Adrenal gland (tissue), 9 donors: ENCODE measurements at regions not wholly inside any gene's neighbourhood (a gene's known extent, or its start where the extent isn't known, plus 50 kb on each side); places are given as distances from the start of the nearest gene placed in this dataset.
"Not testable (repeated sequence)": the region's sequence is repeated elsewhere in the genome, so short reads cannot be mapped to it uniquely, and the experiment has no call there.

Experiments used
- DNase-seq, 7 donors: peaks; one replicate each; pipeline ENCODE4 v3.0.0-alpha.2; 2019 to 2020
- H3K27ac ChIP-seq, 5 donors: fragments of 200-600 bp; sonication (generic) in 4 of 5; 1 replicate in 3 of 5; 2 replicates in 2 of 5; pipeline versions ENCODE4 v1.5.1 to v1.8.0; 2016 to 2020; ENCODE audit warnings: mild to moderate bottlenecking in 1 of 5
- H3K27me3 ChIP-seq: fragments of 200-600 bp; 2 replicates; pipeline ENCODE4 v1.8.0; 2021
- H3K36me3 ChIP-seq, 2 donors: fragments of 200-600 bp; replicated peaks in 1 of 2; 1 replicate in 1 of 2; 2 replicates in 1 of 2; pipeline versions ENCODE4 v1.5.1 to v1.8.0; 2018 to 2022
- H3K4me1 ChIP-seq, 2 donors: fragments of 200-600 bp; replicated peaks in 1 of 2; 1 replicate in 1 of 2; 2 replicates in 1 of 2; pipeline versions ENCODE4 v1.5.1 to v1.8.0; 2018 to 2021
- H3K4me3 ChIP-seq, 4 donors: fragments of 200-600 bp; sonication (generic) in 3 of 4; one replicate each; pipeline ENCODE4 v1.5.1; 2016 to 2018
- H3K9me3 ChIP-seq, 3 donors: fragments of 200-600 bp; sonication (generic) in 1 of 3; replicated peaks in 1 of 3; 1 replicate in 2 of 3; 2 replicates in 1 of 3; pipeline versions ENCODE4 v1.5.1 to v1.8.0; 2016 to 2021
- POLR2A ChIP-seq, 2 donors: fragments of 450-650 bp; IDR thresholded peaks; one replicate each; pipeline ENCODE4 v1.6.1; 2017; ENCODE audit warnings: antibody characterized with exemption in 2 of 2, mild to moderate bottlenecking in 2 of 2, moderate library complexity in 1 of 2
- WGBS, 4 donors: extraction: QIAGEN DNeasy Blood & Tissue Kit in 2 of 4; methylation state at CpG; one replicate each; pipeline versions ENCODE4 v1.1.5 to v1.1.7; 2013 to 2017; 5-methylcytosine and 5-hydroxymethylcytosine counted together
- intact Hi-C, 2 donors: fragments of 100-400 bp; cut with DNase I; formaldehyde crosslinking; loops; one replicate each; pipeline versions ENCODE4 v1.14.1 to v1.15.0; 2022 to 2023
- TF ChIP-seq, protein P1 (sequence below), 6 experiments: fragments of 450-650 bp in 4 of 6; fragments of 200-600 bp in 2 of 6; sonication (generic) in 1 of 6; IDR thresholded peaks; 1 replicate in 5 of 6; 2 replicates in 1 of 6; pipeline versions ENCODE4 v1.5.1 to v1.8.0; 2016 to 2021; ENCODE audit warnings: antibody characterized with exemption in 6 of 6, mild to moderate bottlenecking in 2 of 6, moderate library complexity in 1 of 6
- donor health status: healthy with polysubstance abuse.
- donor health status: Bipolar disorder and iron deficiency.
- donor health status: DM: yes; HTN: yes; CAD: no.
- donor health status: DM: no; HTN: no; CAD: no.
- donor health status: DM: no; HTN: no; CAD: no.

DNA sequence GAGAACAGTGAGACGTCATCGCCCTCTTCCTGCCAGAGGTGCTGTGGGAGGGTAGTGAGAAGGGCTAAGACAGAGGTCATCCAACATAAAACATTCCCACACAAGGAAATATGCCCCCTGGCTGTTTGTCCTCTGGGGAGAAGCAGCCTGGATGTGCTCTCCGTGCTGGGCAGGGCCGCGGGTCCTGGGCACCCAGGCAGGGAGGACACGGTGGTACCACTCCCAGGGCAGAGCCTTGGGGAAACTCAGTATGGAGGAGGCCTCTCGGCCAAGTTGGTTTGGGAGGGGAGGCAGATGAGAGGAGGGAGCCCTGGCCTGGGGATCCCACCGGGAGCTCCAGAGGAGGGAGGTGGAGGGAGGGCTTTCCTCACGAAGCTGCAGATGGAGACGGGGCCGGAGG, 129.4 kb downstream of the GLRX3 start:
- H3K9me3 ChIP-seq: no peaks in the 10 kb centered on the region
- no peaks in the 10 kb centered on the region for H3K4me1 ChIP-seq
- H3K27ac ChIP-seq: no peak overlapping the region
- no peak for TF ChIP-seq POLR2A (IDR thresholded peaks at IDR 0.05)
- TF ChIP-seq, protein P1, sequence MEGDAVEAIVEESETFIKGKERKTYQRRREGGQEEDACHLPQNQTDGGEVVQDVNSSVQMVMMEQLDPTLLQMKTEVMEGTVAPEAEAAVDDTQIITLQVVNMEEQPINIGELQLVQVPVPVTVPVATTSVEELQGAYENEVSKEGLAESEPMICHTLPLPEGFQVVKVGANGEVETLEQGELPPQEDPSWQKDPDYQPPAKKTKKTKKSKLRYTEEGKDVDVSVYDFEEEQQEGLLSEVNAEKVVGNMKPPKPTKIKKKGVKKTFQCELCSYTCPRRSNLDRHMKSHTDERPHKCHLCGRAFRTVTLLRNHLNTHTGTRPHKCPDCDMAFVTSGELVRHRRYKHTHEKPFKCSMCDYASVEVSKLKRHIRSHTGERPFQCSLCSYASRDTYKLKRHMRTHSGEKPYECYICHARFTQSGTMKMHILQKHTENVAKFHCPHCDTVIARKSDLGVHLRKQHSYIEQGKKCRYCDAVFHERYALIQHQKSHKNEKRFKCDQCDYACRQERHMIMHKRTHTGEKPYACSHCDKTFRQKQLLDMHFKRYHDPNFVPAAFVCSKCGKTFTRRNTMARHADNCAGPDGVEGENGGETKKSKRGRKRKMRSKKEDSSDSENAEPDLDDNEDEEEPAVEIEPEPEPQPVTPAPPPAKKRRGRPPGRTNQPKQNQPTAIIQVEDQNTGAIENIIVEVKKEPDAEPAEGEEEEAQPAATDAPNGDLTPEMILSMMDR (IDR thresholded peaks at IDR 0.05): no peak
- H3K27me3 ChIP-seq: no peaks in the 10 kb centered on the region
- H3K36me3 ChIP-seq: no peaks in the 10 kb centered on the region
- no peak for DNase-seq
- WGBS, 4 donors: 75 to 78% (median 77%) methylated on average over 5 to 11 of the region's 11 CpGs
- H3K4me3 ChIP-seq: no peak overlapping the region
- intact Hi-C loops: no loop called here

DNA sequence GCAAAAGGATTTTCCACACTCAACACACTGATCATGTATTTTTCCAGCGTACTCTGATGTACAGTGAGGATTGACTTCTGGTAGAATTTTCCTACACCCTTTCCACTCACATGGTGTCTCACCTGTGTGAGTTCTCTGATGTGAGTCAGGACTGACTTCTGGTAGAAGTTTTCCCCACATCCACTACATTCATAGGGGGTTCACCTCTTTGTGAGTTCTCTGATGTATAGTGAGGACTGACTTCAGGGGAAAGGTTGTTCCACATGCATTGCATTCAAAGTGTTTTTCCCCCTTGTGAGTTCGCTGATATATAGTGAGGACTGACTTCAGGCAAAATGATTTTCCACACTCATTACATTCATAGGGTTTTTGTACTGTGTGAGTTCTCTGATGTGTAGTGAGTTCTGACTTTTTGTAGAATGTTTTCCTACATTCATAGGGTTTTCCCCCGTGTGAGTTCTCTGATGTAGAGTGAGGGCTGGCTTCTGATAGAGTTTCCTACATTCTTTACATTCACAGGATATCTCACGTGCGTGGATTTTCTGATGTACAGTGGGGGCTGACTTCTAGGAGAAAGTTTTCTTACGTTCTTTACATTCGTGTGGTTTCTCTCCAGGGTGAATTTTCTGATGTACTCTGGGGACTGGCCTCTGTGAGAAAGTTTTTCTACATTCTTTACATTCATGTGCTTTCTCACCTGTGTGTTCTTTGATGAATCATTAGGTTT, 146.5 kb downstream of the GLRX3 start:
- H3K27ac ChIP-seq: no peak overlapping the region
- intact Hi-C loops: no loop called here
- no peak for DNase-seq
- no peak overlapping the region for H3K4me3 ChIP-seq
- no peaks in the 10 kb centered on the region for H3K36me3 ChIP-seq
- H3K4me1 ChIP-seq: no peaks in the 10 kb centered on the region
- H3K27me3 ChIP-seq: no peaks in the 10 kb centered on the region
- H3K9me3 ChIP-seq: peaks cover 0 to 66% (median 5%) of the 10 kb centered on the region in 3 donors
- TF ChIP-seq, protein P1 (IDR thresholded peaks at IDR 0.05): no peak
- no peak for TF ChIP-seq POLR2A (IDR thresholded peaks at IDR 0.05)
- 80 to 86% (median 81%) methylated on average over 7 of the region's 7 CpGs for WGBS, 4 donors

DNA sequence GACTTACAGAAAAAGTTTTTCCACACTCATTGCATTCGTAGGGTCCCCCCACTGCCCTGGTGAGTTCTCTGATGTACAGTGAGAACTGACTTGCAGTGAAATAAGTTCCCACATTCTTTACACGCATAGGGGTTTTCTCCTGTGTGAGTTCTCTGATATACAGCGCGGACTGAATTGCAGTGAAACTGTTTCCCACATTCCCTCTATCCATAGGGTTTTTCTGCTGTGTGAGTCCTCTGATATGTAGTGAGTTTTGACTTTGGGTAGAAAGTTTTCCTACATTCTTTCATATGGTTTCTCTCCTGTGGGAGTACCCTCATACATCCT, 147.0 kb downstream of the GLRX3 start:
- WGBS, 4 donors: 85 to 90% (median 86%) methylated on average over 4 of the region's 4 CpGs
- no peak for DNase-seq
- TF ChIP-seq POLR2A (IDR thresholded peaks at IDR 0.05): no peak
- no peaks in the 10 kb centered on the region for H3K27me3 ChIP-seq
- no peak overlapping the region for H3K4me3 ChIP-seq
- H3K4me1 ChIP-seq: no peaks in the 10 kb centered on the region
- no peak overlapping the region for H3K27ac ChIP-seq
- intact Hi-C loops: no loop called here
- no peaks in the 10 kb centered on the region for H3K36me3 ChIP-seq
- H3K9me3 ChIP-seq: peaks cover 0 to 66% (median 5%) of the 10 kb centered on the region in 3 donors

DNA sequence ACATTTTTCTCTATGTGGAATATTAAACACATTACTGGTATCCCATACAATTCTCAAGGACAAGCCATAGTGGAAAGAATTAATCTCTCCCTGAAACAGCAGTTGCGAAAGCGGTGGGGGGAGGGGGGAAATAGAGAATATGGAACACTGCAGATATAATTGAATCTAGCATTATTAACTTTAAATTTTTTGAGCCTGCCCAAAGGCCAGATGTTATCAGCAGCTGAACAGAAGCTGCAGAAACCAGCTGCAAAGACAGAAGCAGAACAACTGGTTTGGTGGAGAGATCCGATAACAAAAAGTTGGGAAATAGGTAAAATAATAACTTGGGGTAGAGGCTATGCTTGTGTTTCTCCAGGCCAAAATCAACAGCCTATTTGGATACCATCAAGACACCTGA, 159.6 kb downstream of the GLRX3 start:
- H3K36me3 ChIP-seq, H3K27ac ChIP-seq, DNase-seq, intact Hi-C loops, H3K4me1 ChIP-seq, H3K27me3 ChIP-seq, H3K4me3 ChIP-seq: not testable (repeated sequence)
- WGBS, 4 donors: 74 to 85% (median 79%) methylated on average over 3 of the region's 3 CpGs
- peaks cover 0 to 15% (median 0%) of the 10 kb centered on the region in 3 donors for H3K9me3 ChIP-seq

DNA sequence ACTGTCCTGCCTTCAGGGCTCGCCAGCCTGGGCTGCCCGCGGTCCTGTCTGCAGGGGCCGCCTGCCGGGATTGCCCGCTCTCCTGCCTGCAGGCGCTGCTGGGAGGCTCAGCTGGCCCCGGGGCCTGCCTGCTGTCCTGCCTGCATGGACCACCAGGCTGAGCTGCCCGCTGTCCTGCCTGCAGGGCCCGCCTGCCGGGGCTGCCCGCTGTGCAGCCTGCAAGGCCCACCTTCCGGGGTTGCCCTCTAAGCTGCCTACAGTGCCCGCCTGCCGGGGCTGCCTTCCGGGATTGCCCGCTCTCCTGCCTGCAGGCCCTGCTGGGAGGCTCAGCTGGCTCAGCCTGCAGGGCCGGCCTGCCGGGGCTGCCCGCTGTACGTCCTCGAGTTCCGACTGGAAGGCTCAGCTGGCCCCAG, 164.4 kb downstream of the GLRX3 start:
- Histone ChIP-seq H3K27ac (peak overlapping the region in 2 of 5 donors; percentile 40 to 73), H3K4me1 (no peaks in the 10 kb centered on the region), H3K27me3 (no peaks in the 10 kb centered on the region), H3K4me3 (peak overlapping the region in 1 of 4 donors; percentile 11), H3K36me3 (no peaks in the 10 kb centered on the region), H3K9me3 (peaks cover 0 to 15% (median 0%) of the 10 kb centered on the region in 3 donors)
- WGBS, 4 donors: 31 to 88% (median 41%) methylated on average over 3 to 23 of the region's 23 CpGs
- peak in 5 of 7 donors; percentile 15 to 69 (median 52) for DNase-seq
- intact Hi-C loops: no loop called here
- TF ChIP-seq, protein P1 (IDR thresholded peaks at IDR 0.05): no peak
- TF ChIP-seq POLR2A (IDR thresholded peaks at IDR 0.05): no peak
